Lower lobe of right lung (tissue), 2 donors: ENCODE measurements at regions not wholly inside any gene's neighbourhood (a gene's known extent, or its start where the extent isn't known, plus 50 kb on each side); places are given as distances from the start of the nearest gene placed in this dataset.

ENCODE experiments used
- ATAC-seq, 2 donors: fragments of 200-7000 bp; cut with Tn5 transposase; one replicate each; pipeline ENCODE4 v1.9.1; 2020 to 2022; ENCODE audit warnings: mild to moderate bottlenecking in 2 of 2, moderate library complexity in 2 of 2
- DNase-seq: peaks from one replicate; pipeline ENCODE4 v3.0.0-alpha.2; 2020
- H3K27ac ChIP-seq: fragments of 200-600 bp; one replicate; pipeline ENCODE4 v1.8.0; 2022
- H3K27me3 ChIP-seq: fragments of 200-600 bp; one replicate; pipeline ENCODE4 v1.8.0; 2022; ENCODE audit warnings: low read depth
- H3K36me3 ChIP-seq: fragments of 200-600 bp; one replicate; pipeline ENCODE4 v1.8.0; 2022; ENCODE audit warnings: mild to moderate bottlenecking
- H3K4me1 ChIP-seq: fragments of 200-600 bp; one replicate; pipeline ENCODE4 v1.8.0; 2022
- H3K4me3 ChIP-seq: fragments of 200-600 bp; one replicate; pipeline ENCODE4 v1.8.0; 2022; ENCODE audit warnings: mild to moderate bottlenecking
- H3K9me3 ChIP-seq: fragments of 200-600 bp; one replicate; pipeline ENCODE4 v1.8.0; 2022
- CTCF ChIP-seq: fragments of 200-600 bp; IDR thresholded peaks from one replicate; pipeline ENCODE4 v1.8.0; 2022; ENCODE audit warnings: antibody characterized with exemption, mild to moderate bottlenecking
- intact Hi-C: fragments of 100-400 bp; cut with DNase I; formaldehyde crosslinking; loops from one replicate; pipeline ENCODE4 v1.11.0; 2022
- donor health status: DM: no; HTN: yes; CAD: no; lungs with severe emphysema.

GRCh38 chr1:106217765-106218164 is 838.7 kb upstream of the PRMT6 start:
- DNase-seq (no peak), ATAC-seq (no peak)
- Histone ChIP-seq H3K4me1 (no peaks in the 10 kb centered on the region), H3K9me3 (no peaks in the 10 kb centered on the region), H3K27ac (no peak overlapping the region), H3K27me3 (no peaks in the 10 kb centered on the region), H3K36me3 (no peaks in the 10 kb centered on the region), H3K4me3 (no peak overlapping the region)
- no peak for TF ChIP-seq CTCF
- intact Hi-C loops: no loop called here

- TF ChIP-seq CTCF: no peak
- no peak overlapping the region for H3K4me3 ChIP-seq
- H3K4me1 ChIP-seq: no peaks in the 10 kb centered on the region
- no peaks in the 10 kb centered on the region for H3K9me3 ChIP-seq
- H3K27ac ChIP-seq: no peak overlapping the region
- no peaks in the 10 kb centered on the region for H3K36me3 ChIP-seq
- no peak for DNase-seq
- no peaks in the 10 kb centered on the region for H3K27me3 ChIP-seq
- intact Hi-C loops: no loop called here
- ATAC-seq: no peak
Observed at GRCh38 chr1:106222403-106222802, 834.1 kb upstream of the PRMT6 start.

- H3K4me3 ChIP-seq: no peak overlapping the region
- no peak for ATAC-seq
- H3K27ac ChIP-seq: no peak overlapping the region
- H3K9me3 ChIP-seq: no peaks in the 10 kb centered on the region
- H3K36me3 ChIP-seq: no peaks in the 10 kb centered on the region
- H3K27me3 ChIP-seq: no peaks in the 10 kb centered on the region
- TF ChIP-seq CTCF: no peak
- H3K4me1 ChIP-seq: no peaks in the 10 kb centered on the region
- no peak for DNase-seq
- intact Hi-C loops: no loop called here
Observed at GRCh38 chr1:106223213-106223612, 833.3 kb upstream of the PRMT6 start.

- H3K9me3 ChIP-seq: no peaks in the 10 kb centered on the region
- intact Hi-C loops: no loop called here
- ATAC-seq (no peak), DNase-seq (no peak)
- H3K27me3 ChIP-seq: no peaks in the 10 kb centered on the region
- TF ChIP-seq CTCF: no peak
- H3K27ac ChIP-seq: no peak overlapping the region
- H3K4me1 ChIP-seq: no peaks in the 10 kb centered on the region
- no peak overlapping the region for H3K4me3 ChIP-seq
- H3K36me3 ChIP-seq: no peaks in the 10 kb centered on the region
Observed at GRCh38 chr1:106224426-106224825, 832.0 kb upstream of the PRMT6 start.

GRCh38 chr1:106225403-106225802 is 831.1 kb upstream of the PRMT6 start:
- Histone ChIP-seq H3K4me3 (no peak overlapping the region), H3K27ac (no peak overlapping the region), H3K4me1 (no peaks in the 10 kb centered on the region), H3K36me3 (no peaks in the 10 kb centered on the region), H3K27me3 (no peaks in the 10 kb centered on the region), H3K9me3 (no peaks in the 10 kb centered on the region)
- TF ChIP-seq CTCF: no peak
- ATAC-seq (no peak), DNase-seq (no peak)
- intact Hi-C loops: no loop called here

- ATAC-seq: no peak
Observed at GRCh38 chr1:106226550-106226949, 829.9 kb upstream of the PRMT6 start.

More at GRCh38 chr1:106226550-106226949, 829.9 kb upstream of the PRMT6 start:
- Histone ChIP-seq H3K27ac (no peak overlapping the region), H3K4me1 (no peaks in the 10 kb centered on the region), H3K9me3 (no peaks in the 10 kb centered on the region), H3K36me3 (no peaks in the 10 kb centered on the region), H3K4me3 (no peak overlapping the region), H3K27me3 (no peaks in the 10 kb centered on the region)
- DNase-seq: no peak
- intact Hi-C loops: no loop called here
- TF ChIP-seq CTCF: no peak
